Suppressor macrophage treated with lipopolysaccharide for 4 hours (primary cell): ENCODE measurements at regions not wholly inside any gene's neighbourhood (a gene's known extent, or its start where the extent isn't known, plus 50 kb on each side); places are given as distances from the start of the nearest gene placed in this dataset.
"Not testable (repeated sequence)": the region's sequence is repeated elsewhere in the genome, so short reads cannot be mapped to it uniquely, and the experiment has no call there.

Source experiments
- DNase-seq: peaks from one replicate; pipeline ENCODE4 v3.0.0-alpha.2; 2020

DNA sequence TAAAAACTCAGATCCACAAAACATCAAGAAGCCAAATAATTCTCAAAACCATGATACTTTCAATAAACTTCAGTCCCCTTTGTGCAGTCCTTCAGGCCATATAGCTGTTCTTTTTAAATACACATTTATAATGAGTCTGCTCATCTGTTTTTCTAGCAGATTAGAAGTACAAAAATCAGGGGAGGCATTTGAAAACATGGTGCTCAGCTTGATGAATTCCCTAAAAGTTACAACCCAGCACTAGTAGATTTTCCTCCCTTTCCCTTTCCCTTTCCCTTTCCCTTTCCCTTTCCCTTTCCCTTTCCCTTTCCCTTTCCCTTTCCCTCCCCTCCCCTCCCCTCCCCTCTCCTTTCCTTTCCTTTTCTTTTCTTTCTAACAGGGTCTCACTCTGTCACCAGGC is 884.6 kb upstream of the AMELY start:
- peak; percentile 29 for DNase-seq

DNA sequence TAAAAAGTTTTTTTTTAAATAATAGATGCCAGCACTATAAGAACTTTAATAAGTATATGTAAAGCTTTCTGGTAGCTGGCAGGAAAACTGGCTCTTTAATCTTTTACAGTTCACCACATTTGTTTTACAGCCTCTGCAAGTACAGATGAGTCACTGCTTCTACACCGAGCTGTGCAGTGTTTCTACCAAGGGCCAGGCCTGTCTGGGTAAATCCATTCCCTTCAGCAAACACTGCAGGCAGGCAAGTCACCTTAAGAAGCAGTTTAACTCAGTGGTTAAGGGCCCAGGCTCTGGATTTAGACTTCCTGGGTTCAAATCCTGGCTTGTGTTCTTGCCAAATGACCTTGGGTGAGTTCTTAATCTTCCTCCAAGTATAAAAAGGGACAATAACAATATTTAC is 882.9 kb upstream of the AMELY start:
- peak; percentile 19 for DNase-seq

- no peak for DNase-seq
These were observed 882.4 kb upstream of the AMELY start for GRCh38 chrY:7793989-7794388.

GRCh38 chrY:7792431-7792830 is 880.9 kb upstream of the AMELY start:
- no peak for DNase-seq

- no peak for DNase-seq
These were observed 869.9 kb upstream of the AMELY start for GRCh38 chrY:7781501-7781900.

DNA sequence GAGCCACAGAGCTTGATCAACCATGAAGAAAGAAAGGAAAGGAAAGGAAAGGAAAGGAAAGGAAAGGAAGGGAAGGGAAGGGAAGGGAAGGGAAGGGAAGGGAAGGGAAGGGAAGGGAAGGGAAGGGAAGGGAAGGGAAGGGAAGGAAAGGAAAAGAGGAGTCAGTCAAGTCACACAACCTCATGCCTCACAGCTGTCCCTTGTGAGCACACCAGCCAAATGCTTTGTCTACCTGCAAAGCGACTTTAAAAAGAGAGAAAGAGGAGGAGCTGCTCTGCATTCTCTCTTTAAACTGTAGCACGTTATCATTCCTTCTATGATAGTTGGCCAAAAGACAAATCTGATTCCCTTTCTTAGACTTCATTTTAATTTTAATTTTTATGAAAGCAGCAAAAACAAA is 863.9 kb upstream of the AMELY start:
- DNase-seq: not testable (repeated sequence)

DNA sequence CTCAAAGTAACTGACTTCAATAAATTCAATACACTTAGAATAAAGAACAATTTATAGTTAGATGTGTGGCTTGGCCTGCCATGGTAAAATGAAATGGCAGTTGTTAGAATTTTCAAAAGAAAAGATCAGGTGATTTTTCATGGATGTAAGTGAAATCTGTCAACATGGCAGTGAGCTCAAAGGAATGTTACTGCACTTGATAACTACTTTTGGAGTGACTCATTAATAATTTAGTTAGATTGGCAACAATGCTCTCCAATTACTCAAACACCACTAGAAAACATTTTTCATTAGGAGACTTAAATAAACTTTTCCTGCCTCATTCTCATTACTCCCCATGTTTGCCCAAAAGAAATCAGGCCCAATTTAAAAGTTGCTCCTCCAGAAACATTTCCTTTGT is 860.2 kb upstream of the AMELY start:
- no peak for DNase-seq

- no peak for DNase-seq
These were observed 858.3 kb upstream of the AMELY start for GRCh38 chrY:7769790-7770375.

GRCh38 chrY:7768901-7769300 is 857.3 kb upstream of the AMELY start:
- DNase-seq: no peak

GRCh38 chrY:7753711-7754110 is 842.2 kb upstream of the AMELY start:
- DNase-seq: no peak

- no peak for DNase-seq
These were observed 835.2 kb upstream of the AMELY start for GRCh38 chrY:7746781-7747180.

DNA sequence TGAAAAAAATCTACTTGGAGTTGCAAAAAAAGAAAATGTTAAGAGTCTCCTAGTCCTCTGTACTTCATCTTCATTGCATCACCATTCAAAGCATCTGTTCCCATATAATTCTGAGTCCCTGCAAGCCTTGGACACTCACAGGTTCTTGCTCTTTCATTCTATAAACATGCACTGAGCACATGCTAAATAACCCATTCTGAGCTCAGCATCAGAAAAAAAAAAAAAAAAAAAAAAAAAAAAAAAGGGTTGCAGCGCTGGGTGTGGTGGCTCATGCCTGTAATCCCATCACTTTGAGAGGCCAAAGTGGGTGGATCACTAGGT is 834.0 kb upstream of the AMELY start:
- DNase-seq: no peak

DNA sequence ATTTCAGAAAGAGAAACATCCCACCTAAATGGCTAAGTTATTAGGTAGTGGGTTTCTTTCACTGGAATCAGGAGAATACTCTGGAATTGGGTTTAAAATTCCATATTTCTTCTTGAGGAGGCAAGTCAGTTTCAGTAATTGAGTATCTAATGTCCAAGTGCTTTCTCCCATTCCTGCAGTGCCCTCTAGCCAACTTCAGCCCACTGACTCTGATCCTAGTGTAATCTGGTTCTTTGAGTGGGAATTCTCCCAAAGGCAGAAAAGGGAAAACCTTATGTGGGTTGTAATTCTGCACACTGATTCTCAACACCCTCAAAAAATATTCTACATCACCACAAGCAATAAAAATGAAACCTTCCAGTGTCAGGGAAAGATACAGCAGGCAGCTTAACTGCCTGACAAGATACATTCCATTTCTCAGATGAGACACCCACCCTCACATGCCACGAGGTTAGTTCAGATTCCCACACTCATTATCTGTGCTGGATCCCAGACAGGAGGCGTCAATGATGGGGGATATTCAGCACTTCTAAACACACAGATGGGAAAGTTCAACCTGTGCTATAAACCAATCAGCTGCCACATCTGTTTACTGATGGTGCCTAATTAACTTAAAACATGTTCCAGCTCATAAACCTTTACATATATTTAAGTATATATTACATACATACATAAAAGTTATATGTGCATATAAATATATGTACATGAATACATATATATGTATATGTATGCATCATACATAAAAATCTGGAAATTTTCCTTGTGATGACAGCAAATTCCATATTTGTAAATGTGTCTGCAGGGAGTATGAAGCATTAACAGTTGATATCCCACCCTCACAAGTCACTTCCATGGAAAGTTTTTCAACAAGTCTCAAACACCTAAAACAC is 833.4 kb upstream of the AMELY start:
- no peak for DNase-seq

GRCh38 chrY:7736847-7737365 is 825.4 kb upstream of the AMELY start:
- no peak for DNase-seq

- DNase-seq: no peak
These were observed 820.1 kb upstream of the AMELY start for GRCh38 chrY:7731651-7732050.

GRCh38 chrY:7730664-7731063 is 819.1 kb upstream of the AMELY start:
- peak; percentile 38 for DNase-seq

DNA sequence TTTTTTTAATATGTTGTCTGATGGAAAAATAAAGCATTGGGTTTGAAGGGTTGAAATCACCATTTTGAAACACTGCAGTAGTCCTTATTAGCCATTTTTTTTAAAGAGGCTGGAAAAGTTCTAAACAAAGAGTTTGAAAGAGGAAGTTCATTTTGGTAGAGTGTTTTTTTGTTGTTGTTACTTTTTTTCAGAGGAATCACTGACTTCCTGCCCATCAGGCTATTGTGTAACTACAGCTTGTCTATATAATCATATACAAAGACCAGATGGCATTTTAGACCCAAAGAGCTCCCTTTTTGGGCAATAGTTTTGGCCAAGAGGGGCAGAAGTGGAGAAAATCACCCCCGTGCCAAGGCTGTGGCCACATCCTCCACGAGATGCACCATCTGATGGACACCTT is 818.5 kb upstream of the AMELY start:
- peak; percentile 57 for DNase-seq

- DNase-seq: peak; percentile 59
These were observed 817.9 kb upstream of the AMELY start for GRCh38 chrY:7729318-7730011.

GRCh38 chrY:7728935-7729317 is 817.4 kb upstream of the AMELY start:
- DNase-seq: peak; percentile 42

DNA sequence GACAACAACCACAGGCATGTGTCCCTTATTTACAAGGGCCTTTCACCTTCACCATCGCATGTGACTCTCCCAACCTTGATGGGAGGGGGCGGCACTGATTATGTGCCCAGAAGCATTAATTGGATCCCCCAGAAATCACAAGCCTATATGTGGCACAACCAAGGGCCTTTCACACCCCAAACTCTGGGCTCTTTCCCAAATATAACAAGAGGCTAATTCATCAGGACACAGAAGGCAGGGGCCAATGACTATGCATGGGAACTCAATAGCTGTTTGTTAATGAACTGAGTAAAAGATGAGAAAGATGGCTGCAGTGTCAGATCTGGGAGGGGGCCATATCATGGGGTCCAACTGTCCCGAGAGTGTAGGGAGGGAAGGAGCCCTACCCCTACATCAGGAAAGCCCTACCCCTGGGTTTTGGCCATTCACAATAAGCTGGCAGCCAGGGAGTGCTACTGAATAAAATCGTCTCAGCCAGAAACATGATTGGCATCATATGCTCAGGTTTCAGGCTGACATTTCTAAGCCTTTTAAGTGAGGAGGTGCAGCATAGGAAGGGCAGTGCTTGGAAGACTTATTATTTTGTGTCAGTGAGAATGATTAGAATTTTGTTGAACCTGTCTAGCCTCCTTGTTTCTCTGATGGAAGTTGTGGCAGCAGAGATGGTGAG is 814.4 kb upstream of the AMELY start:
- DNase-seq: no peak

- DNase-seq: peak; percentile 85
These were observed 812.6 kb upstream of the AMELY start for GRCh38 chrY:7723991-7724632.

DNA sequence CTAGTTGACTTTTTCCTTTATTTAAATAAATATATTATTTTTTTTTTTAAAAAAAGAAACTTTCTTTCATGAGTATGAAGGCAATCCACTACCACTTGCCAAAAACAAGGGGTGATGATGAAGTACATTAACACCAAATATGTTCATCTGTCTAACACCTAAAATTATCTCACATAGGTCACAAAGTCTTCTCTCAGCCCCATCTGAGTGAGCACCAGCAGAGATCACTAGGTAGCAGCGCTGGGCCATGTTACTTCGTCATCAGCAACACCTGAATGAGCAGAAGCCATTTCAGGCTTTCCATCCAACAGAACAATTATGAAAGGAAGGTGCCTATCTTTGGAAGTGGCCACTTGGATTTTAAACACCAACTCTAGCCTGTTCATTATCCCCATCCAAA is 811.6 kb upstream of the AMELY start:
- DNase-seq: no peak

DNA sequence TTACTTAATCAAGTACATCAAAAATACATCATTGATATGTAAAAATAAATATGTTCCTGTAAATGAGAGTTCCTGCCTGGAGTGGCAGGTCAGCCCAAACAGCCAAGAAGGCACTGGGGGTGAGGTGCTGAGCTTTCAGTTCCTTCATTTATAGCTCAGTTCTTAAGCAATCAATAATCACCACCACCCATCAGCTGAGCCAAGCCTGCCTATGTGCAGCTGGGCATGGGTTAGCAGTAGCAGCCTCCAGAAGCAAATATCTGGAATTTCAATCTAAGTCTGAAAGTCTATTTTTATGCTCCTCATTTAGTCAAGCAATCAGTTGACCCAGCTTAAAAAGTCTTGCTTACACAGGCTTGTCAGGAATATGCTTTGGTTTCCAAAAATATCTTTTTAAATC is 811.0 kb upstream of the AMELY start:
- DNase-seq: peak; percentile 81
